ENCODE measurements at regions not wholly inside any gene's neighbourhood (a gene's known extent, or its start where the extent isn't known, plus 50 kb on each side); places are given as distances from the start of the nearest gene placed in this dataset.
"Not testable (repeated sequence)": the region's sequence is repeated elsewhere in the genome, so short reads cannot be mapped to it uniquely, and the experiment has no call there.

GRCh38 chrX:39779952-39780783 lies 317.6 kb downstream of the BCOR start:
- no peak for DNase-seq

- no peak for DNase-seq
Observed at GRCh38 chrX:39782276-39782675, 315.5 kb downstream of the BCOR start.

- DNase-seq = no peak
Observed at GRCh38 chrX:39787999-39788398, 309.8 kb downstream of the BCOR start.

- DNase-seq = no peak
Observed at GRCh38 chrX:39788521-39788920, 309.2 kb downstream of the BCOR start.

- DNase-seq = no peak
Observed at GRCh38 chrX:39791691-39792090, 306.1 kb downstream of the BCOR start.

GRCh38 chrX:39795605-39796004 lies 302.2 kb downstream of the BCOR start:
- no peak for DNase-seq

DNA sequence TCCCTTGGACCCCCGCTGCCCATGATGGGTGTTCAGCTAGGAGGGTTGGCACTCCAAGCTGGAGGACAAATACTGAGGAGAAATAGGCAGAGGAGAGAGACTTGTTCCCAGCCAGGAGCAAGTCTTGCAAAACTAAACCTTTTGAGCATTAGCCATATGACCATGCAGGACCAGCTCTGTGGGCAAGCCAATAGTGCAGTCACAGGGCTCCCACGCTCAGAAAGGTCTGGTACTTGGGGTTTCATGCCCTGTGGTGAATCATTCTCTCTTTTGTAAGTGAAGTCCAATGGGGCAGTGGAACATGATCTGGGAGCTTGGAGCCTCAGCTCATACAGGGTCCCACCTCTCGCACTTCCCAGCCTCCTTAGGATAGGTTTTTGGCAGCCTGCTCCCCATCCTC lies 300.9 kb downstream of the BCOR start:
- DNase-seq = no peak

DNA sequence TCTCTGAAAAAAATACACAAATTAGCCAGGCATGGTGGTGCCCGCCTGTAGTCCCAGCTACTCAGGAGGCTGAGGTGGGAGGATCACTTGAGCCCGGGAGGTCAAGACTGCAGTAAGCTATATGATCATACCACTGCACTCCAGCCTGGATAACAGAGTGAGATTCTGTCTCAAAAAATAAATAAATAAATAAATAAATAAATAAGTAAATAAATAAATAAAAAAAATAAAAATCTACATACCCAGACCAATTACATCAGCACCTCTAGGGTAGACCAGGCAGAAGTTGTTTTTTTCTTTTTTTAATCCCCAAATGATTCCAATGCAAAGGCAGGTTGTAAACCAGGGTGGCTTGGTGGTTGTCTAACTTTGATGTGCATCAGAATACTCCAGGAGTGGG lies 299.3 kb downstream of the BCOR start:
- DNase-seq = not testable (repeated sequence)

- DNase-seq = no peak
Observed at GRCh38 chrX:39802354-39802753, 295.4 kb downstream of the BCOR start.

DNA sequence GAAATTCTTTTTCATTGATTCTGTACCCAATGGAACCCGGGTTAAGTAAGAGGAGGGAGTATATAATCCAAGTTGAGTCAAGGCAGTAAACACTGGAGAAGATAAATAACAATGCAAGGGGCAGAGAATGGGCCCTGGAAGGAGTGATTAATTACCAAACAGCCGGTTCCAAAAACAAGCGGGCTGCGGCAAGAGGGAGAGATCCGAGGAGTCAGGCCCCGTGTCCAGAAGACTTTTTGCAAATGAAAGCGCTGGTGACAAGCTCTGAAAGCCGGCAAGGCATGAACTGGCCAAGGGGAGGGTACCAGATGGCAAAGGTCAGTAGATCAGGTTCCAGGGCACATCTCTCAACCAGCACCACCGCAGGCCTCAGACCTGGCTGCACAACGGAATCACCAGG lies 294.9 kb downstream of the BCOR start:
- no peak for DNase-seq

DNA sequence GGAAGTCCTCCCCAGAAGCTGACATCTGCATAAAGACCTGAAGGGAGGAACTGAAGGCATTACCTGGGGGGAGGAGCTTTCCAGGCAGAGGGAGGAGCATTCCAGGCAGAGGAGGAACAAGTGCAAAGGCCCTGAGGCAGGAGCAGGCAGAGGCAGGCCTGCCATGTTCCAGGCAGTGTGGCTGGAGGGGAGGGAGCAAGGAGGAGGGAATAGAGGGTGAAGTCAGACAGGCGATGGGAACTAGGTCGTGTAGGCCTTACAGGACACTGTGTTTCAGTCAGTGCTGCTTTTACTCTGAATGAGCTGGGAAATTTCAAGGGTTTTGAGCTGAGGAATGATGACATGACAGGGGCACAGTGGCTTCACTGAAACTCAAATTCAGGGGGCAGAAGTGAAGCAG lies 292.7 kb downstream of the BCOR start:
- no peak for DNase-seq

- no peak for DNase-seq
Observed at GRCh38 chrX:39805825-39806224, 291.9 kb downstream of the BCOR start.

DNA sequence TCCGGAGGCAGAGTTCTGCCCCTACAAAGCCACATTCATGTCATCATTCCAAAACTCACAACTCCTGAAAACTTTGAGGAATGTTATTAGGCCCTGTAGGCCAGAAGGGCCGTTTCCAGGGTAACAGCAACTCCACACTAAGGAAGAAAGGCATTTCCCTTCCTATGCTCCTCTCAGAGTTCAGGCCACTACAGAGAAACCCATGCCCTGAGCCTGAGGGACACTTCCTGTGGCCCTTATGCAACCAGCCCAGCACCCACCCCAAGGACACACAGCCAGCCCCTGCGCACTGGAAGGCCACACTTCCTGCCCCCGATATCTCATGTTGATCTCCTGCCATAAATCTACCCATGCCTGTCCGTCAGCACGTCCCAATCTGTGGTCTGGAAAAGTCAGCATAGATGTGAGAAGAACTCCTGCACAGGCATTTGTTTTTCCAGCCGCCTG lies 289.3 kb downstream of the BCOR start:
- no peak for DNase-seq

DNA sequence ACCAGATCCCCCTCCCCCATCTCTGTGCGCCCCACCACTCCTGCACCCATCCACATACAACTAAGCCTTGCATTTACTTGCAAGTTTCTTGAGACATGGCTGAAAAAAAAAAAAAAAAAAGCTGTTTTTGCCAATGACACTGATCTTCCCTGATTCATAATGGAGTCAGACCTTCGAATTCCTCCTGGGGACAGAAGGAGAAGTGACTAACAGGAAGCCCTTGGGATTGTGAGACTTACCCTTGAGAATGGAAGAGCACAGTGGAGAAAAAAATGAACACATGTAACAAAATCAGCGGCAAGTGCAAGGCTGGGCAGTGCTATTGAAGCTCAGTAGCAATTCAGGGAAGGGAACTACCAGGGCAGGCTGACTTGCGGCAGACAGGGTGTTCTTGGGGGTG lies 288.4 kb downstream of the BCOR start:
- DNase-seq = no peak

DNA sequence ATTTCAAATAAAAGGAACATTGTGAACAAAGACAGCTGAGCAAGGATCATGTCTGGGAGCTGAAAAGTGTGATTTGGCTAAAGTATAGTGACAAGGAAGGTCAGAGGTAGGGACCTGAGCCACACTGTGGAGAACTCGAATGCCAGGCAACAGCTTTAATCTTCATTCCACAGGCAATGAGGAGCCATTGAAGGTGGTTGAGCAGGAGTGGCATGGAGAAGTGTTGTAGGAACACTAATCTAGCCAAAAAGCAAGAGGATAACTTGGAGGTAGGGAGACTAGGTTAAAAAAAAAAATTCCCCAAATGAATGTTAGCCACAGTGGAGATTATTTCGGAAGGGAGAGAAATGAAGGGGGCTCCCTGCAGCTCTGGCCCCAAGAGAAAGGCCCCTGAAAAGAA lies 286.9 kb downstream of the BCOR start:
- no peak for DNase-seq

- DNase-seq = no peak
Observed at GRCh38 chrX:39811376-39811775, 286.4 kb downstream of the BCOR start.

GRCh38 chrX:39813631-39814277 lies 284.0 kb downstream of the BCOR start:
- no peak for DNase-seq

GRCh38 chrX:39814391-39814790 lies 283.4 kb downstream of the BCOR start:
- DNase-seq = peak; percentile 59

- no peak for DNase-seq
Observed at GRCh38 chrX:39815631-39816030, 282.1 kb downstream of the BCOR start.

GRCh38 chrX:39816871-39817731 lies 280.7 kb downstream of the BCOR start:
- no peak for DNase-seq

GRCh38 chrX:39817754-39818470 lies 279.8 kb downstream of the BCOR start:
- DNase-seq = no peak

- no peak for DNase-seq
Observed at GRCh38 chrX:39818750-39819149, 279.0 kb downstream of the BCOR start.
